Midbrain (tissue), 1 donor: ENCODE measurements at regions not wholly inside any gene's neighbourhood (a gene's known extent, or its start where the extent isn't known, plus 50 kb on each side); places are given as distances from the start of the nearest gene placed in this dataset.
A peak's percentile ranks its signal among the peaks of the same experiment; 100 is the strongest.

Source experiments
- DNase-seq: peaks from one replicate; lab custom pipeline; 2025; lab: John Stamatoyannopoulos, UW

- no peak for DNase-seq
Measured at GRCh38 chrX:39439906-39440798, 638.9 kb downstream of the MID1IP1 start.

GRCh38 chrX:39440799-39441284 is 639.6 kb downstream of the MID1IP1 start:
- DNase-seq = no peak

GRCh38 chrX:39442332-39442731 is 641.1 kb downstream of the MID1IP1 start:
- no peak for DNase-seq

- DNase-seq = no peak
Measured at GRCh38 chrX:39443240-39443639, 642.0 kb downstream of the MID1IP1 start.

GRCh38 chrX:39445336-39445735 is 644.1 kb downstream of the MID1IP1 start:
- no peak for DNase-seq

GRCh38 chrX:39449352-39449751 is 648.1 kb downstream of the MID1IP1 start:
- no peak for DNase-seq

- DNase-seq = no peak
Measured at GRCh38 chrX:39450234-39450977, 647.4 kb downstream of the BCOR start.

GRCh38 chrX:39451046-39451445 is 646.7 kb downstream of the BCOR start:
- DNase-seq = no peak

- no peak for DNase-seq
Measured at GRCh38 chrX:39452401-39452800, 645.4 kb downstream of the BCOR start.

- no peak for DNase-seq
Measured at GRCh38 chrX:39453889-39454621, 643.7 kb downstream of the BCOR start.

GRCh38 chrX:39456894-39457604 is 640.7 kb downstream of the BCOR start:
- no peak for DNase-seq

GRCh38 chrX:39458779-39459178 is 639.0 kb downstream of the BCOR start:
- DNase-seq = no peak

GRCh38 chrX:39459204-39459603 is 638.6 kb downstream of the BCOR start:
- no peak for DNase-seq

GRCh38 chrX:39459952-39460351 is 637.8 kb downstream of the BCOR start:
- no peak for DNase-seq

GRCh38 chrX:39460499-39460898 is 637.3 kb downstream of the BCOR start:
- DNase-seq = no peak

GRCh38 chrX:39462835-39463234 is 634.9 kb downstream of the BCOR start:
- DNase-seq = no peak

GRCh38 chrX:39464253-39464652 is 633.5 kb downstream of the BCOR start:
- no peak for DNase-seq

GRCh38 chrX:39465467-39465866 is 632.3 kb downstream of the BCOR start:
- DNase-seq = no peak

- no peak for DNase-seq
Measured at GRCh38 chrX:39465906-39466305, 631.9 kb downstream of the BCOR start.

GRCh38 chrX:39469126-39469525 is 628.6 kb downstream of the BCOR start:
- DNase-seq = no peak

- peak; percentile 20 for DNase-seq
Measured at GRCh38 chrX:39470588-39471407, 627.0 kb downstream of the BCOR start.
